ENCODE measurements at regions not wholly inside any gene's neighbourhood (a gene's known extent, or its start where the extent isn't known, plus 50 kb on each side); places are given as distances from the start of the nearest gene placed in this dataset.

DNA sequence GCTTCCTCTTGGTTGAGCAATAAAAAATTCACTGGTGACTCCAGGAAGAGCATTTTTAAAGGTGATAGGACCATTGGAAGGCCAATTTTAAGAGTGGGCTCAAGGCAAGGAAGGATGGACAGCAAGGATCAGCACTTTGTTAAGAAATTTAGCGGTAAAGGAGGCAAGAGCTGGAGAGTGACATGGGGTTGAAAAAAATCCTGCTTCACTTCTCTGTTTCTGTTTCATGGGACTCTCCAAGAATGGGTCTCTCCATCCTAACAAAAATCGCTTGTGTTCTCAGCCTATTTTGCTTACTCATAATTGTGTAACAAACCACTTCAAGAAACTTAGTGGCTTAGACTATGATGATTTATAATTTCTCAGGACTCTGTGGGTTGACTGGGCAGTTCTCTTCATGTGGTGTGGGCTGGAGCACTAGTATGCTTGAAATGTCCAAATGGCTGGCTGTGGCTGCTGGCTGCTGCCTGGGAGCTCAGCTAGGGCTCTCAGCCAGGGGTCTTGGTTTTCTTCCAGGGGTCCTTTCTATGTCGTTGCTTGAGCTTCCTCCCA is 59.8 kb upstream of the ZNRF2 start:
- Mint-ChIP-seq H3K36me3 (ENCODE audit: low read depth) (no peaks in the 10 kb centered on the region), H3K4me1 (peaks cover 3% of the 10 kb centered on the region), H3K4me3 (no peak overlapping the region), H3K27me3 (ENCODE audit: insufficient read depth) (peaks cover 2% of the 10 kb centered on the region), H3K9me3 (peaks cover 2% of the 10 kb centered on the region), H3K27ac (no peak overlapping the region)
- TF ChIP-seq, protein P1, sequence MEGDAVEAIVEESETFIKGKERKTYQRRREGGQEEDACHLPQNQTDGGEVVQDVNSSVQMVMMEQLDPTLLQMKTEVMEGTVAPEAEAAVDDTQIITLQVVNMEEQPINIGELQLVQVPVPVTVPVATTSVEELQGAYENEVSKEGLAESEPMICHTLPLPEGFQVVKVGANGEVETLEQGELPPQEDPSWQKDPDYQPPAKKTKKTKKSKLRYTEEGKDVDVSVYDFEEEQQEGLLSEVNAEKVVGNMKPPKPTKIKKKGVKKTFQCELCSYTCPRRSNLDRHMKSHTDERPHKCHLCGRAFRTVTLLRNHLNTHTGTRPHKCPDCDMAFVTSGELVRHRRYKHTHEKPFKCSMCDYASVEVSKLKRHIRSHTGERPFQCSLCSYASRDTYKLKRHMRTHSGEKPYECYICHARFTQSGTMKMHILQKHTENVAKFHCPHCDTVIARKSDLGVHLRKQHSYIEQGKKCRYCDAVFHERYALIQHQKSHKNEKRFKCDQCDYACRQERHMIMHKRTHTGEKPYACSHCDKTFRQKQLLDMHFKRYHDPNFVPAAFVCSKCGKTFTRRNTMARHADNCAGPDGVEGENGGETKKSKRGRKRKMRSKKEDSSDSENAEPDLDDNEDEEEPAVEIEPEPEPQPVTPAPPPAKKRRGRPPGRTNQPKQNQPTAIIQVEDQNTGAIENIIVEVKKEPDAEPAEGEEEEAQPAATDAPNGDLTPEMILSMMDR (conservative IDR thresholded peaks at IDR 0.05), result no peak
- no peaks in the 10 kb centered on the region for H3K27me3 ChIP-seq (ENCODE audit: control insufficient read depth, insufficient read depth, low read length, poor library complexity, severe bottlenecking)
- H3K27ac ChIP-seq (ENCODE audit: low read depth, low read length), result no peak overlapping the region
- no peaks in the 10 kb centered on the region for H3K4me1 ChIP-seq (ENCODE audit: control insufficient read depth, insufficient read depth, low read length)
- WGBS, 2 experiments (ENCODE audit: insufficient coverage in 1 of 2, insufficient read length in 1 of 2), result 73% methylated on average over 2 to 3 of the region's 3 CpGs
- H3K9me3 ChIP-seq (ENCODE audit: control insufficient read depth, low read length), result no peaks in the 10 kb centered on the region
- no peaks in the 10 kb centered on the region for H3K36me3 ChIP-seq (ENCODE audit: control insufficient read depth, insufficient read depth, low read length)
- DNase-seq, result no peak
- H3K9ac ChIP-seq (ENCODE audit: extremely low read depth, low read length, poor library complexity, severe bottlenecking), result no peak overlapping the region
- no peak overlapping the region for H3K4me3 ChIP-seq (ENCODE audit: low read length)

DNA sequence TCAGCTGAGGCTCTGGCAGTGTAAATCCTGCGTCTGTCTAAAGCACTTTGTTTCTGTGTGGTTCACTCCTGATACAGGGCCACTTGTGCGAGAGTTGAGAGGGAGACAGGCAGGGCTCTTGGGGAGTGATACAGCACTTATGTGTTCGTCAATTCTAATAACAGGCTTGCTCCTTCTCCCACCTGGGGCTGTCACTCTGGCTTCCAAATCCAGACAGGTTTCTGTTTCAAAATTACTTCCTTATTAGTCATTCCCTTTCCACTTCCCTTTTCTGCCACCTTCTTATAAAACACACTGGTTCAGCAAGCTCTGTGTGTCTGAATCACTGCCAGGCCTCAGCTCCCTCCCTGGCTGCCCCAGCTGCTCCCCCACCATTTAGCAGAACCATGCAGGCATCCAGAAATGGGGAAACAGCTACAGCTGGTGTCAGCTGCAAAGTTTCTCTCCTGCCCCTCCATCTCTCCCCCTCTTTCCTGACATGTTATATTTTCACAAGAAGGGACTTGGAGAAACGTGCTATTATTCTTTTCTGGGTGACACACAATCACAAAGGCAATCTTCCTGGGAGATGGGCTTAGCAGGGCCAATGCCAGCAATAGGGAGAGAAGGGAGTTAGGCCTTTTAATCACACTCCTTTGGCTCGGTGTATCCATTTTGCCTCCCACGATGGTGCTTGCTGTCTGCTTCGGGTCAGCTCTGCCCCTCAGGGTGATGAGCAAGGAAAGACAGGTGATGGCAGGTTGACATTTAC is 58.4 kb upstream of the ZNRF2 start:
- no peaks in the 10 kb centered on the region for H3K36me3 Mint-ChIP-seq (ENCODE audit: low read depth)
- H3K27me3 Mint-ChIP-seq (ENCODE audit: insufficient read depth), result peaks cover 5% of the 10 kb centered on the region
- TF ChIP-seq, protein P1 (conservative IDR thresholded peaks at IDR 0.05), result no peak
- 77 to 85% methylated on average over 7 of the region's 7 CpGs for WGBS, 2 experiments (ENCODE audit: insufficient coverage in 1 of 2, insufficient read length in 1 of 2)
- H3K4me1 Mint-ChIP-seq, result peaks cover 3% of the 10 kb centered on the region
- no peak overlapping the region for H3K27ac Mint-ChIP-seq
- H3K27ac ChIP-seq (ENCODE audit: low read depth, low read length), result no peak overlapping the region
- H3K9me3 ChIP-seq (ENCODE audit: control insufficient read depth, low read length), result no peaks in the 10 kb centered on the region
- no peaks in the 10 kb centered on the region for H3K9me3 Mint-ChIP-seq
- H3K27me3 ChIP-seq (ENCODE audit: control insufficient read depth, insufficient read depth, low read length, poor library complexity, severe bottlenecking), result no peaks in the 10 kb centered on the region
- no peaks in the 10 kb centered on the region for H3K36me3 ChIP-seq (ENCODE audit: control insufficient read depth, insufficient read depth, low read length)
- H3K4me3 ChIP-seq (ENCODE audit: low read length), result no peak overlapping the region
- no peak overlapping the region for H3K4me3 Mint-ChIP-seq
- no peak for DNase-seq
- H3K9ac ChIP-seq (ENCODE audit: extremely low read depth, low read length, poor library complexity, severe bottlenecking), result no peak overlapping the region
- no peaks in the 10 kb centered on the region for H3K4me1 ChIP-seq (ENCODE audit: control insufficient read depth, insufficient read depth, low read length)

DNA sequence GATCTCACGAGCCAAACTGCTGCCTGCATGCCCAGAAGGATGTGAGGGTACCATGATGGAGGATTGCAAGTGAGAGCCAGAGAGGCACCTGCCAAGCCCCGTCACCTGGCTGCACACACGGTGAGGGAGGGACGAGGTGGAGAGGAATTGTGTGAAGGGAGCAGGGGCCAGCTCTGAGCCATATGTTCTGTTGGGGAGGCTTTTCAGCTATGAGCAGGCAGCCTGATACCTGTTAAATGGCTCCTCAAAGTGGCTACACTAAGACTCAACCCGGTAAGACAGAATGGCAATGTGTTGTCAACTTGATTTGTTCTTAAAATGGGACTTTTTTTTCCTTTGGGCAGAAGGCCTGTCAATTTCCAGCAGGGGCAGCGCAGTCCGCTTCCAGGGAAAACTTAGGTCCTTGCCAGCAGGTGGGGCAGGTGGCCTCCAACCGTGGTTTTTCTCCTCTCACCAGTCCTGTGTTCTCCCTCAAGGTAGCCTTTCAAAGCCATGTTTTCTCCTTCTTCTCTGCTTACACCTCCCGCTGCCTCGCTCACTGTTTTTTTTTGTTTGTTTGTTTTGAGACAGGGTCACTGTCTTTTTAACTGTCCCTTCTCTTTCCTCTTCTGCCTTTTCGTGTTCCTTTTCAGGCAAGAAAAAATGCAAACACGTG is 57.7 kb upstream of the ZNRF2 start:
- no peak overlapping the region for H3K4me3 Mint-ChIP-seq
- no peaks in the 10 kb centered on the region for H3K36me3 ChIP-seq (ENCODE audit: control insufficient read depth, insufficient read depth, low read length)
- no peak overlapping the region for H3K4me3 ChIP-seq (ENCODE audit: low read length)
- DNase-seq, result peak; percentile 90
- H3K4me1 ChIP-seq (ENCODE audit: control insufficient read depth, insufficient read depth, low read length), result no peaks in the 10 kb centered on the region
- no peaks in the 10 kb centered on the region for H3K9me3 ChIP-seq (ENCODE audit: control insufficient read depth, low read length)
- no peak overlapping the region for H3K27ac ChIP-seq (ENCODE audit: low read depth, low read length)
- H3K27ac Mint-ChIP-seq, result no peak overlapping the region
- H3K27me3 ChIP-seq (ENCODE audit: control insufficient read depth, insufficient read depth, low read length, poor library complexity, severe bottlenecking), result no peaks in the 10 kb centered on the region
- peaks cover 8% of the 10 kb centered on the region for H3K27me3 Mint-ChIP-seq (ENCODE audit: insufficient read depth)
- WGBS, 2 experiments (ENCODE audit: insufficient coverage in 1 of 2, insufficient read length in 1 of 2), result 65 to 78% methylated on average over 4 to 12 of the region's 12 CpGs
- TF ChIP-seq, protein P1 (conservative IDR thresholded peaks at IDR 0.05), result peak; percentile 90
- H3K9me3 Mint-ChIP-seq, result no peaks in the 10 kb centered on the region
- H3K36me3 Mint-ChIP-seq (ENCODE audit: low read depth), result no peaks in the 10 kb centered on the region
- H3K4me1 Mint-ChIP-seq, result peaks cover 5% of the 10 kb centered on the region
- no peak overlapping the region for H3K9ac ChIP-seq (ENCODE audit: extremely low read depth, low read length, poor library complexity, severe bottlenecking)

Measured in endodermal cell (in vitro differentiated cells).